CD4-positive, alpha-beta T cell (primary cell): ENCODE measurements at regions not wholly inside any gene's neighbourhood (a gene's known extent, or its start where the extent isn't known, plus 50 kb on each side); places are given as distances from the start of the nearest gene placed in this dataset.

Experiments used
- ATAC-seq: fragments of 200-7000 bp; cut with Tn5 transposase; one replicate; pipeline ENCODE4 v1.10.0; 2022; ENCODE audit warnings: mild to moderate bottlenecking; ENCODE audit not compliant: poor library complexity
- CTCF ChIA-PET: fragments of 350-600 bp; sonication (Branson Sonifier 250); formaldehyde crosslinking; loops from one replicate; lab custom pipeline; 2021; ENCODE audit warnings: antibody characterized with exemption, inconsistent platforms; lab: Charles Lee
- POLR2A ChIA-PET: fragments of 350-600 bp; sonication (Branson Sonifier 250); formaldehyde crosslinking; loops from one replicate; lab custom pipeline; 2021; ENCODE audit warnings: antibody characterized with exemption, inconsistent platforms; lab: Charles Lee
- DNase-seq, 14 experiments: peaks; one replicate each; pipeline ENCODE4 v3.0.0-alpha.2; 2013 to 2020; ENCODE audit warnings: mixed read lengths in 2 of 14
- H3K27ac ChIP-seq, 2 donors: one replicate each; pipeline versions ENCODE4 v1.5.1 to v1.7.0; 2013; ENCODE audit warnings: low read length in 2 of 2, low read depth in 1 of 2, mild to moderate bottlenecking in 1 of 2
- H3K27me3 ChIP-seq, 2 experiments: 1 replicate in 1 of 2; 2 replicates in 1 of 2; pipeline versions ENCODE4 v1.6.1 to v1.7.0; 2013; ENCODE audit warnings: low read length in 2 of 2, control low read depth in 1 of 2, mild to moderate bottlenecking in 1 of 2, moderate library complexity in 1 of 2; ENCODE audit not compliant: insufficient read depth in 2 of 2, control insufficient read depth in 1 of 2
- H3K36me3 ChIP-seq: one replicate; pipeline ENCODE4 v1.6.1; 2013; ENCODE audit warnings: low read length, control low read depth; ENCODE audit not compliant: insufficient read depth
- H3K4me1 ChIP-seq: one replicate; pipeline ENCODE4 v1.6.1; 2013; ENCODE audit warnings: low read length, control low read depth; ENCODE audit not compliant: insufficient read depth
- H3K4me3 ChIP-seq: one replicate; pipeline ENCODE4 v1.5.1; 2013; ENCODE audit warnings: mild to moderate bottlenecking, low read length, moderate library complexity
- H3K9me3 ChIP-seq, 2 experiments: 1 replicate in 1 of 2; 2 replicates in 1 of 2; pipeline versions ENCODE4 v1.6.1 to v1.7.0; 2013; ENCODE audit warnings: low read length in 2 of 2, mild to moderate bottlenecking in 2 of 2, control low read depth in 1 of 2, moderate library complexity in 1 of 2; ENCODE audit not compliant: control insufficient read depth in 1 of 2, insufficient read depth in 1 of 2
- H3K27ac Mint-ChIP-seq: one replicate; pipeline ENCODE4 v1.8.0; 2020; ENCODE audit warnings: mixed read lengths
- H3K27me3 Mint-ChIP-seq: one replicate; pipeline ENCODE4 v1.8.0; 2021; ENCODE audit warnings: mixed read lengths
- H3K36me3 Mint-ChIP-seq: one replicate; pipeline ENCODE4 v1.8.0; 2021; ENCODE audit warnings: low read depth, mixed read lengths
- H3K4me1 Mint-ChIP-seq: one replicate; pipeline ENCODE4 v1.8.0; 2021; ENCODE audit warnings: low read depth, mixed read lengths
- H3K4me3 Mint-ChIP-seq: one replicate; pipeline ENCODE4 v1.8.0; 2020; ENCODE audit warnings: mild to moderate bottlenecking, mixed read lengths
- H3K9me3 Mint-ChIP-seq: one replicate; pipeline ENCODE4 v1.8.0; 2020; ENCODE audit warnings: mixed read lengths
- intact Hi-C, 2 experiments: fragments of 100-400 bp; cut with DNase I in 1 of 2; cut with micrococcal nuclease in 1 of 2; formaldehyde crosslinking; loops; one replicate each; pipeline versions ENCODE4 v1.15.1 to v1.9.0; 2023 to 2025; cut with DNase I, micrococcal nuclease
- TF ChIP-seq, protein P1 (sequence below): fragments of 200-600 bp; IDR thresholded peaks from one replicate; pipeline ENCODE4 v1.8.0; 2022; ENCODE audit warnings: antibody characterized with exemption, mild to moderate bottlenecking

DNA sequence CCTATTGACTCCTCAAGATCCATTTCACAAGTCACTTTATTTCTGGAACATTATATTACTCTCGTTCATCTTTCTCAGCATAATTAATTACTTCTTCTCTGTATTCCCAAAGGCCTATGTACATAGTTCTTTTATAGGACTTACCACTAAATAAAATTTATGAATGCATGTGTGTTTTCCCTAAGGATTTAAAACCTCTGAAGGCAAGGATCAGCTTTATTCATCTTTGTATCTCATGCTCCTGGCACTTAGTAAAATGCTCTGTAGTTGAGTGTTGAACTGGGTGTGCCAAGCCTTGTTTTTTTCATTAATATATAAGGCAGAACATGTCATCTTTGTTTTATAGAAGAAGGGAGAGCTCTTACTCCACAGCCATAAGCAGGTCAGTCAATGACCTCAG is 194.1 kb upstream of the ZPLD1 start:
- ATAC-seq (no peak), DNase-seq (no peak)
- Histone ChIP-seq H3K36me3 (no peaks in the 10 kb centered on the region), H3K27ac (no peak overlapping the region), H3K4me3 (no peak overlapping the region), H3K9me3 (no peaks in the 10 kb centered on the region), H3K4me1 (no peaks in the 10 kb centered on the region), H3K27me3 (no peaks in the 10 kb centered on the region)
- TF ChIP-seq, protein P1, sequence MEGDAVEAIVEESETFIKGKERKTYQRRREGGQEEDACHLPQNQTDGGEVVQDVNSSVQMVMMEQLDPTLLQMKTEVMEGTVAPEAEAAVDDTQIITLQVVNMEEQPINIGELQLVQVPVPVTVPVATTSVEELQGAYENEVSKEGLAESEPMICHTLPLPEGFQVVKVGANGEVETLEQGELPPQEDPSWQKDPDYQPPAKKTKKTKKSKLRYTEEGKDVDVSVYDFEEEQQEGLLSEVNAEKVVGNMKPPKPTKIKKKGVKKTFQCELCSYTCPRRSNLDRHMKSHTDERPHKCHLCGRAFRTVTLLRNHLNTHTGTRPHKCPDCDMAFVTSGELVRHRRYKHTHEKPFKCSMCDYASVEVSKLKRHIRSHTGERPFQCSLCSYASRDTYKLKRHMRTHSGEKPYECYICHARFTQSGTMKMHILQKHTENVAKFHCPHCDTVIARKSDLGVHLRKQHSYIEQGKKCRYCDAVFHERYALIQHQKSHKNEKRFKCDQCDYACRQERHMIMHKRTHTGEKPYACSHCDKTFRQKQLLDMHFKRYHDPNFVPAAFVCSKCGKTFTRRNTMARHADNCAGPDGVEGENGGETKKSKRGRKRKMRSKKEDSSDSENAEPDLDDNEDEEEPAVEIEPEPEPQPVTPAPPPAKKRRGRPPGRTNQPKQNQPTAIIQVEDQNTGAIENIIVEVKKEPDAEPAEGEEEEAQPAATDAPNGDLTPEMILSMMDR = no peak
- ChIA-PET CTCF (interaction anchor here (6.5 kb wide), 1 partner anchor 11 kb away, joined by 32 read pairs; no protein-coding TSS in a partner anchor), POLR2A (no interaction called here)
- no peaks in the 10 kb centered on the region for H3K9me3 Mint-ChIP-seq
- H3K4me3 Mint-ChIP-seq = no peak overlapping the region
- no peaks in the 10 kb centered on the region for H3K36me3 Mint-ChIP-seq
- no peaks in the 10 kb centered on the region for H3K27me3 Mint-ChIP-seq
- intact Hi-C loops = no loop called here
- no peak overlapping the region for H3K27ac Mint-ChIP-seq
- H3K4me1 Mint-ChIP-seq = no peaks in the 10 kb centered on the region

DNA sequence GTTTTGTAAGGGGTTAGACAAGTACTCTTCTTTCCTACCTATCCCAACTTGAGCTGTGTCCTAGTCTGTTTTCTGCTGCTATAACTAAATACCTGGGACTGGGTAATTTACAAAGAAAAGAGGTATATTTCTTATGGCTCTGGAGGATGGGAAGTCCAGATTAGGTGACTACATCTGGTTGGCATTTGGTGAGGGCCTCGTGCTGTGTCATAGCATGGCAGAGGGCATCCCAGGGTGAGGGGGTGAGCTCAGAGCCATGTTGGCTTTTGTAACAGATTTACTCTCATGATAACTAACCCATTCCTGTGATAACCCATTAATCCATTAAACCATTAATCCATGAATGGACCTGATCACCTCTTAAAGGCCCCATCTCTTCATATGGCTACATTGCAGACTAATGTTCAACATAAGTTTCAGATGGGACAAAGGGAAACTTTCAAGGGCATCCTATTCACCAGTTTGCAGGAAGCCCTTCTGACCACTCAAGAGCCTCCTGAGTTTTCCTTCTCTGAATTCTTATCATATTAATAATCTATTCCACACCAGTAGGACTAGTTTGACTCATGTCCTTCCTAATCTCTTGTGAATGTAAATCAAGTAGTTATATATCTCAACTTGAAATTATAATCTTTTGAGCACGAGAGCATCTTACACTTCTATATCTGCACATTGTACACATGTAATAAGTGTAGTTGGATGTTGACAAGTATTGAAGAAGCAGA is 185.7 kb upstream of the ZPLD1 start:
- H3K9me3 ChIP-seq = no peaks in the 10 kb centered on the region
- TF ChIP-seq, protein P1 = no peak
- H3K4me3 ChIP-seq = no peak overlapping the region
- H3K27me3 ChIP-seq = no peaks in the 10 kb centered on the region
- no peaks in the 10 kb centered on the region for H3K9me3 Mint-ChIP-seq
- no peak for DNase-seq
- H3K4me3 Mint-ChIP-seq = no peak overlapping the region
- no peak for ATAC-seq
- H3K27me3 Mint-ChIP-seq = peaks cover 20% of the 10 kb centered on the region
- no peak overlapping the region for H3K27ac ChIP-seq
- ChIA-PET CTCF (no interaction called here), POLR2A (no interaction called here)
- no peak overlapping the region for H3K27ac Mint-ChIP-seq
- intact Hi-C loops = no loop called here
- no peaks in the 10 kb centered on the region for H3K36me3 Mint-ChIP-seq
- no peaks in the 10 kb centered on the region for H3K4me1 Mint-ChIP-seq
- H3K36me3 ChIP-seq = no peaks in the 10 kb centered on the region
- H3K4me1 ChIP-seq = no peaks in the 10 kb centered on the region

DNA sequence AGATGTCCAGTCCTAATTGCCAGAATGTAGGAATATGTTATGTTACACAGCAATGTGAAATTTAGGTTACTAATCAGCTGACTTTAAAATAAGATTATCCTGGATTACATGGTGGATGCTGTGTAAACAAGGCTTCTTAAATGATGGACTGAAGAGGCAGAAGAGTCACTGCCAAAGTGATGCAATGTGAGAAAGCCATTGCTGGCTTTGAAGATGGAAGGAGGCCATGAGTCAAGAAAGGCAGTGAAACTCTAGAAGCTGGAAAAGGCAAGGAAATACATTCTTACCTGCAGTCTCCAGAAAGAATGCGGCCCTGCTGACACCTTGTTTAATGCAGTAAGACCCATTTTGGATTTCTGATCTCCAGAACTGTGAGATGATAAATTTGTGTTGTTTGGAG is 179.1 kb upstream of the ZPLD1 start:
- intact Hi-C loops = no loop called here
- no peak overlapping the region for H3K27ac ChIP-seq
- Mint-ChIP-seq H3K36me3 (no peaks in the 10 kb centered on the region), H3K27ac (no peak overlapping the region), H3K4me3 (no peak overlapping the region), H3K4me1 (no peaks in the 10 kb centered on the region), H3K27me3 (peaks cover 22% of the 10 kb centered on the region), H3K9me3 (no peaks in the 10 kb centered on the region)
- H3K4me3 ChIP-seq = no peak overlapping the region
- no peaks in the 10 kb centered on the region for H3K4me1 ChIP-seq
- H3K27me3 ChIP-seq = no peaks in the 10 kb centered on the region
- POLR2A ChIA-PET = no interaction called here
- ATAC-seq = no peak
- TF ChIP-seq, protein P1 = no peak
- H3K36me3 ChIP-seq = no peaks in the 10 kb centered on the region
- no peak for DNase-seq
- no peaks in the 10 kb centered on the region for H3K9me3 ChIP-seq
- CTCF ChIA-PET = no interaction called here
